HCEC 1CT (cell line): ENCODE measurements at regions not wholly inside any gene's neighbourhood (a gene's known extent, or its start where the extent isn't known, plus 50 kb on each side); places are given as distances from the start of the nearest gene placed in this dataset.

Experiments
- DNase-seq: peaks from one replicate; pipeline ENCODE4 v3.0.0-alpha.2; 2017

- DNase-seq: no peak
Observed at GRCh38 chr11:8740129-8740528, 57.5 kb downstream of the RPL27A start.

GRCh38 chr11:8744423-8744822 lies 61.8 kb downstream of the RPL27A start:
- no peak for DNase-seq

GRCh38 chr11:8745431-8746253 lies 63.0 kb downstream of the RPL27A start:
- no peak for DNase-seq

GRCh38 chr11:8746331-8746974 lies 63.9 kb downstream of the RPL27A start:
- no peak for DNase-seq

- no peak for DNase-seq
Observed at GRCh38 chr11:8747173-8747572, 64.6 kb downstream of the RPL27A start.

GRCh38 chr11:8748317-8748716 lies 65.7 kb downstream of the RPL27A start:
- DNase-seq: no peak

GRCh38 chr11:8749202-8749601 lies 66.6 kb downstream of the RPL27A start:
- DNase-seq: no peak

GRCh38 chr11:8754241-8754640 lies 71.6 kb downstream of the RPL27A start:
- peak; percentile 56 for DNase-seq

GRCh38 chr11:8756201-8756600 lies 73.6 kb downstream of the RPL27A start:
- no peak for DNase-seq

- DNase-seq: peak; percentile 45
Observed at GRCh38 chr11:8757047-8757446, 74.5 kb downstream of the RPL27A start.

GRCh38 chr11:8757533-8757932 lies 74.9 kb downstream of the RPL27A start:
- no peak for DNase-seq

- no peak for DNase-seq
Observed at GRCh38 chr11:8758619-8759169, 76.1 kb downstream of the RPL27A start.

- no peak for DNase-seq
Observed at GRCh38 chr11:8759634-8760033, 77.0 kb downstream of the RPL27A start.

- DNase-seq: peak; percentile 28
Observed at GRCh38 chr11:8760896-8761295, 78.3 kb downstream of the RPL27A start.

GRCh38 chr11:8763070-8763685 lies 80.6 kb downstream of the RPL27A start:
- DNase-seq: no peak

GRCh38 chr11:8765294-8765693 lies 82.7 kb downstream of the RPL27A start:
- DNase-seq: peak; percentile 70

- DNase-seq: no peak
Observed at GRCh38 chr11:8766043-8766987, 83.7 kb downstream of the RPL27A start.

- no peak for DNase-seq
Observed at GRCh38 chr11:8766988-8767374, 84.4 kb downstream of the RPL27A start.

- peak; percentile 51 for DNase-seq
Observed at GRCh38 chr11:8767466-8768142, 85.0 kb downstream of the RPL27A start.

- DNase-seq: peak; percentile 90
Observed at GRCh38 chr11:8768625-8769333, 86.2 kb downstream of the RPL27A start.
